ENCODE measurements at regions not wholly inside any gene's neighbourhood (a gene's known extent, or its start where the extent isn't known, plus 50 kb on each side); places are given as distances from the start of the nearest gene placed in this dataset.
A peak's percentile ranks its signal among the peaks of the same experiment; 100 is the strongest.

GRCh38 chr1:58861506-58861905 lies 77.7 kb upstream of the JUN start:
- ATAC-seq (no peak), DNase-seq (ENCODE audit: low spot score) (no peak)

- ATAC-seq (no peak), DNase-seq (ENCODE audit: low spot score) (no peak)
Observed at GRCh38 chr1:58862728-58863385, 79.0 kb upstream of the JUN start.

GRCh38 chr1:58864654-58865053 lies 80.8 kb upstream of the JUN start:
- ATAC-seq = no peak
- no peak for DNase-seq (ENCODE audit: low spot score)

- DNase-seq (ENCODE audit: low spot score) (no peak), ATAC-seq (no peak)
Observed at GRCh38 chr1:58866578-58866977, 82.7 kb upstream of the JUN start.

- no peak for DNase-seq (ENCODE audit: low spot score)
- no peak for ATAC-seq
Observed at GRCh38 chr1:58869638-58870297, 85.9 kb upstream of the JUN start.

GRCh38 chr1:58870298-58870676 lies 86.4 kb upstream of the JUN start:
- DNase-seq (ENCODE audit: low spot score) (no peak), ATAC-seq (no peak)

- ATAC-seq (no peak), DNase-seq (ENCODE audit: low spot score) (no peak)
Observed at GRCh38 chr1:58874342-58874741, 90.5 kb upstream of the JUN start.

GRCh38 chr1:58874757-58875755 lies 91.2 kb upstream of the JUN start:
- DNase-seq (ENCODE audit: low spot score) (no peak), ATAC-seq (no peak)

- DNase-seq (ENCODE audit: low spot score) (no peak), ATAC-seq (no peak)
Observed at GRCh38 chr1:58879464-58879863, 95.6 kb upstream of the JUN start.

- ATAC-seq (no peak), DNase-seq (ENCODE audit: low spot score) (no peak)
Observed at GRCh38 chr1:58880592-58880991, 96.7 kb upstream of the JUN start.

GRCh38 chr1:58881471-58881994 lies 97.7 kb upstream of the JUN start:
- DNase-seq (ENCODE audit: low spot score) (peak; percentile 90), ATAC-seq (peak; percentile 77)

GRCh38 chr1:58882322-58882948 lies 98.6 kb upstream of the JUN start:
- DNase-seq (ENCODE audit: low spot score) (no peak), ATAC-seq (no peak)

- DNase-seq (ENCODE audit: low spot score) = peak; percentile 82
- peak; percentile 57 for ATAC-seq
Observed at GRCh38 chr1:58883037-58883887, 99.4 kb upstream of the JUN start.

- ATAC-seq = no peak
- DNase-seq (ENCODE audit: low spot score) = no peak
Observed at GRCh38 chr1:58883888-58884482, 100.1 kb upstream of the JUN start.

- ATAC-seq (peak; percentile 77), DNase-seq (ENCODE audit: low spot score) (peak; percentile 76)
Observed at GRCh38 chr1:58884706-58885661, 101.1 kb upstream of the JUN start.

GRCh38 chr1:58885998-58886397 lies 102.2 kb upstream of the JUN start:
- no peak for ATAC-seq
- DNase-seq (ENCODE audit: low spot score) = no peak

- ATAC-seq = no peak
- DNase-seq (ENCODE audit: low spot score) = no peak
Observed at GRCh38 chr1:58886611-58887010, 102.8 kb upstream of the JUN start.

GRCh38 chr1:58887059-58887458 lies 103.2 kb upstream of the JUN start:
- no peak for ATAC-seq

More at GRCh38 chr1:58887059-58887458, 103.2 kb upstream of the JUN start:
- DNase-seq (ENCODE audit: low spot score) = no peak

Data from left lobe of liver (tissue), 2 donors.